Putamen (tissue), 1 donor: ENCODE measurements at regions not wholly inside any gene's neighbourhood (a gene's known extent, or its start where the extent isn't known, plus 50 kb on each side); places are given as distances from the start of the nearest gene placed in this dataset.

Experiments
- DNase-seq: peaks from one replicate; pipeline ENCODE4 v3.0.0-alpha.2; 2016; ENCODE audit warnings: low spot score

DNA sequence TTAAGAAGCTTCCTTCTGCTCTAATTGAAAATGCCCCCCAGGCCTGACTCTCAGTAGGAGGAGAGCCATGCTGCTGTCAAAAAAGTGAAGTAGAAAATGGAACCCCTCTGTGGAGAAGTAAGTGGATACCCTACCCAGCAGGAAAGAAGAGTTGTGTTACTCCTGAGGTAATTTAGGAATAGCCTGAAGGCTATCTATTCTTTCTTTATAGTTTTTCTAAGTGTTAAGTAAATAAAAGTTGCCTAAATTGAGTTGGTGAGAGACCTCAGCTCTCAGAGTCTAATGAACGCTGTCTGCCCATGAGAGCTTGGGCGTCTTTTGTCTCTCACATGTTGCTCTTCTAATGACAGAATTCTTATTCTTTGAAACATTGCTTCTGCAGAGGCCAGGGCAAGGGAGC lies 116.2 kb downstream of the NSUN3 start:
- DNase-seq: no peak

DNA sequence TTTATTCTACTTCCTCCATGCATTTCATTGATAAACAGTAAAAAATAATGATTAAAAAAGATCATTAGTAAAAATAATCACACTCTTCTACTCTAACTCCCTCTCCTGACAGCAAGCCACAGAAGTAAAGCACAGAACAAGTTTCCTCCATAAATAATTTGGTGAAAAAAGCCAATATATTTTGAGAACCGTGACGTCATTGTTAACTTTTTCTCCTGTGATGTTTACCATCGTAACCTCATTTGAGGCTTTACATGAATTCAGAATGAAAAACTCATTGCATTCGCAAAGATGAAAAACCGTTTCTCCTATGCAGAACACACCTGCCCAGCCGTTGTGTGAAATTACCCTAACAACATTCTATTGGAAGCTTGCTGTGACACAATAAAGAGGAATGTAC lies 120.7 kb downstream of the NSUN3 start:
- DNase-seq: no peak

DNA sequence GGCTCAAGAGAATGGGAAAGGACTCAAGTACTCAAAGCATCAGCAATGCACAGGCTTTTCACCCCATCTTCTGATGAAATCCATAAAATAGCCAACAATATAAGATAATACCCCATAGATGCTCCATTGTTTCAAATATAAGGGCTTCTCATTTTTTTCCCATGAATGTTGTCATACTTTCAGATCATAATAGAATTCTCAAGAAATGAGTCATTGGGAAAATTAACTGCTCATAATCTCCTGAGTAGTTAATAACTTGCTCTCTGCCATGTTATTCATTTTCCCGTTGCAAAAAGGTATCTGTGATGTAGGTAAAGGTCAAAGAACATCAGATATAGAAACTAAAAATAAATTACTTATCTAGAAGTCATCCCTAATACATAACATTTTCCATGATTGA lies 121.9 kb downstream of the NSUN3 start:
- DNase-seq: no peak

DNA sequence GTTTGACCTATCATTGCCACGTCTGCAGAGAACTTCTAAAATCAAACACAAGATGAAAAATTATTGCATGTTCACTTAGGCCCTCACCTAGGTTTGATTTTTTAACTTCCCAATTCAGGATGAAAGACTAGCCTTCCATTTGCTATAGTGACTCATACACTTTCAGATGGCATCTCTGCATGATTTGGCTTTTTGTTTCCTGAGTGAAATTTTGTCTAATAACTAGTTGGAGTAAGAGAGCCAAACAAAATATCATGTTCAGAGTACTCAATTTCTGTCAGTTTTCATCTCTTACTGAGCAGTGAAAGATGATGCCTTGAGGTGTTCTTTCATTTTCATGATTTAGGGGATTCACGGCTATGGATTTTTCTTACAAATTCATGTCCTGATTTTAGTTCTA lies 122.9 kb downstream of the NSUN3 start:
- DNase-seq: no peak

DNA sequence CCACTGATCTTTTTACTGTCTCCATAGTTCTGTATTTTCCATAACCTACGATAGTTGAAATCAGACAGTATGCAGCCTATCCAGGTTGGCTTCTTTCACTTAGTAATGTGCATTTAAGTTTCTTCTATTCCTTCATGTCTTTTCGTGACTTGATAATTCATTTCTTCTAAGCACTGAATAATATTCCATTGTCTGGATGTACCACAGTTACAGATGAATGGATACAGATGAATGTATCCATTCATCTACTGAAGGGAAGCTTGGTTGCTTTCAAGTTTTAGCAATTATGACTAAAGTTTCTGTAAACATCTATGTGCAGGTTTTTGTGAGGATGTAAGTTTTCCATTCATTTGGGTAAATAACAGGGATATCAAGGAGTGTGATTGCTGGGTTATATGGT lies 124.8 kb downstream of the NSUN3 start:
- DNase-seq: no peak

DNA sequence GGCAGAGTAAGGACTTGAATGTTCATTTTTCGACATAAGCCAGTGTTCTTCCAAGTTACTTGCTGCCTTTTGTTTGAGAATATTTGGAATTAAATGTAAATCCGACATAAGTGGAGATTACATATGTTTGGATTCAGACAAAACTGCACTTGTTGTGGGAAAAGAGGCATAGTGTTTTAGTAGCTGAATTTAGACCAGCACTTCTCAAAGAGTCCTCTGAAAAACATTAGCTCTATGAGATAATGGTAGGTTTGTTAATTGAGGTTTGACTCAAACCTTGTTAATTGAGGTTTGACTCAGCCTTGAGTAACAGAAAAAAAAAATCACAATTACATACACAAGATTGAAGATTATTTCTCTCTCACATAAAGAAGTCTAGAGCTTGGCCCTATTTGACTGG lies 132.5 kb downstream of the NSUN3 start:
- no peak for DNase-seq

DNA sequence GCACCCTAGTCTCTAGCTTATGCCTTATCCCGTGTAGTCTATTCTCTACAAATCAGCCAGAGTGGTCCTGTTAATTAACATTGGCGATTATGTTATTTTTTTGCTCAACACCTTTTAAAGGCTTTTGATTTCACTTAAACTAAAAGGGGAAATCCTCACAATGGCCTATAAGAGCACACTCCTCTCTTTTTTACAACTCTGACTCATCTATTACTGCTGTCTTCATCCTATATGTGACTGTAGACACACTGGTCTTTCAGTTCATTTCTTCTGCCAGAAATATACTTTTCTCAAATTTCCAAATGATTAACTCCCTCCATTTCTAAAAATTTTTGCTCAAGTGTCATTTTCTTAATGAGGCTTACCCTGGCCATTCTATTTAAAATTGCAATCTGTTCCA lies 143.4 kb downstream of the NSUN3 start:
- no peak for DNase-seq

DNA sequence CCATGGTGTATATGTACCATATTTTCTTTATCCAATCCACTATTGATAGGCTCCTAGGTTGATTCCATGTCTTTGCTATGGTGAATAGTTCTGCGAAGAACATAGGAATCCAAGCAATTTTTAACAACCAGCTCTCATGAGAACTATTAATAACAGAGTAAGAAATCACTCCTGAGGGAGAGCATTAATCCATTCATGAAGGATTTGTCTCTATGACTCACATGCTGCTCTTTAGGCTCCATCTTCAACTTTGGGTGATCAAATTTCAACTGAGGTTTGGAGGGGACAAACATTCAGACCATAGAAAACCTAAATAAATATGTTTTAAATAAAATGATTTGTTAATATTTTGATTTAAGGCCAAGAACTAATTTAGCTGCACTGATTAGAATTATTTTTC lies 147.4 kb downstream of the NSUN3 start:
- DNase-seq: no peak

DNA sequence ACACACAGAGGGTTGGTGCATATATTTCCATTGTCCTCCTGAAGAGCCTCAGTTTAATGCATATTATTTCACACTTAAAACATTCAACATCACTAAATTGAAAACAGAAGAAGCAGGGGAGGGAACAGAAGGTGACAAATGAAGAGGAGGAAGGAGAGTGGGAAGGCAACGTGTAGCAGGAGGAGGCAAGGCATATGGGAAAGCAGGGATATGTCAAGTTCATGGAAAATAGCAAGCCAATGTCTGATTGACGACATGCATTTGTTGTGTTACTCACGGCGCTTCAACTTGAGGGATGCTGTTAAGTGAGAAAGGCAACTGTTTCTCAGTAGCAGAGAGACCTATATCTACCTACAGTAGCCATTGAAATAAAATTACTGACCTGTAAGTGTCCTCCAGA lies 154.5 kb downstream of the NSUN3 start:
- DNase-seq: peak; percentile 24

DNA sequence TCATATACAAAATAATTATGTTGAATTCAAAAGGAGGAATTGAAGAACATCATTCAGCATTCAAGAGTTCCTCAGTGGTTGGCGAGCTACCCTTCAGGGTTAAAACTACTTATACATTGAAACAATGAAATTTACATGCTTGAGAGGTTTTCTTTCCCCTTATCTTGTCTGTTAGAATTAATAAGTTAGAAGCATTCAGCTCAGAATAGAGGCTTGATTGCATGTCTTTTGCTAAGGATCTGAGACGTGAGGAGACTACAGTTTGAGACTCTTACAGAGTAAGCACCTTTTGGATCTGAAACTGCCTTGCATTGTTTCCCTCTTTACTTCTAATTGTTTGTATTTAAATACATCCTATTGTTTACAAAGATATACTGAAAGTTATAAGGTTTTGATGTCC lies 157.6 kb downstream of the NSUN3 start:
- no peak for DNase-seq

DNA sequence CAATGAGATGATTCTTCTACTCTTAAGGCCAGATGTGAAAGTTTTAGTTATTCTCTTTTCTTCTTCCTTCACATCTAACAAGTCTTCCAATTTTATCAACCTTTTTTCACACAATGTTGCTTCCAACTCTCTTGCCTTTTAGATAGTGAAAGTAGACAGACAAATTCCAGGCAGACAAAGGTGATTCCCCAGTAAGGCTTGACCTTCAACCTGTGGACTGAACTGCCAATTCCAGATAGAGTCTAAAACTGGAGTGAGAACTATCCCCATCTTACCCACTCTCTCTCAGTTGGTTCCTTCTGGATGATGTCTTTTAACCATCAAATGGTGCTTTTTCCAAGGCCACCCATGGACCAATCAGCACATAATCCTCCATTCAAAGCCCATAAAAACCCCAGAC lies 159.0 kb downstream of the NSUN3 start:
- no peak for DNase-seq

DNA sequence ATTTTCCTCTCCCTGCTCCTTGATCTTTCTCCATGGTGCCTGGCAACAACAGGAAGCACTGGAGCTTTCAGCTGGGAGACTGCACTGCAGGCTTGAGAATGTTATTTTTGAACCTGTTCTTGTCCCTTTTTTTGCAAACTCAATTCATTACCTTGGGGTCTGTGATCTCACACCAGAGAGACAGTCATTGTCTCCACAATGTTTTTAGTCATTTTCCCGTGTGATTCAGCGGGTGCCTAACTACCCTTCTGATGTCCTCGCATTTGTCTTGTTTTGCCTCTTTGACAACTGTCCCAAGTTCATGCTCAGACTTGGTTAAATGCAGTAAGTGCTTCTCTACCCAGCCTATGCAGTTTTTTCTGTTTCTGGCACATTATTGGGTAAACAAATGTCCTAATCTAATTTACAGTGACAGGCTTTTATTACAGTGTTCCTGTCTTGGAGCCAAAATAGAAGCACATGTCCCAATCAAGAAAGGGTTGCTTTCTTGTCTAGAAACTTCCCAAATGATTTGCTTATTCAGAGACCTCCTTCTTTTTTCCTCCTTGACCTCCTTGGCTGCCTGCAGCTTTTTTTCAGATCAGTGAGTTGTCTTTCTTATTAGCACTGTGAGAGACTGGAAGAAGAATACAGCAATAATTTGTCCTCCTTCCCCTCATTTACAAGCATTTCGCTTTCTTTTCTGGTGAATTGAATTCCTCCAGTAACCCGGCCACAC lies 162.4 kb downstream of the NSUN3 start:
- DNase-seq: peak; percentile 47

DNA sequence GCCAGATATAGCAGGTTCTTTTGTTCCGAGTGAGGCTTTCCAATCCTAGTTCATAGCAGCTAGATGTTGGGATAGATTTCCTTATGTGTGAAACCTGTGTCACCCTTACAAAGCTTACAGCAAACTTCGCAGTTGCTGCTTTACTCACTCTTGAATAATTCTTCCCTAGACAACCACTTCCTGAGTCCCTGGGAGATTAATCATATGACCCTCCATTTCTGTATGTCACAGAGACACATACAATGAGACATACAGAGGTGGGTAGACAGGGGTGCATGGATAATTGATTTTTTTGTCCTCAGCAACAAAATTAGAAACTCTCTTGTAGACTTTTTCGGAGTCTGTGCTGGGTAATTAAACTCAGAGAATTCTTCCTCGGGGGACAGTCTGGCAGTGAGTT lies 163.2 kb downstream of the NSUN3 start:
- no peak for DNase-seq

DNA sequence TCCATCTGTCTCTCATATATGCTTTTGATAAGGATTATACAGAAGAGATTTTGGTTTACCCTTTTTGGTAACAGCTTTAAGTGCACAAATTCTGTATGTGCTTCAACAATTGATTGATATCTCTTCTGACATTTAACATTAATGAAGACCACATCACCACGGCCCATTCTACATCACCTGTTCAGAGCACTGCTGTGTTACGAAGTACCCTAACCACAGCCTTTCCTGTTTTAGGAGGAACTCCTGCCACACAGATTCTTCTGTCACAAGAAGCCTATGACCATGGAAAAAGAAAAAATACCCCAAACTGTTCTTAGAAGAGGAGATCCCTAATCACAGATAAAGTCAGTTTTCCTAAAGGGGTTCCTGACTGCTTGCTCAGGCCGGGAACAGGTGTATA lies 170.1 kb downstream of the NSUN3 start:
- DNase-seq: no peak

DNA sequence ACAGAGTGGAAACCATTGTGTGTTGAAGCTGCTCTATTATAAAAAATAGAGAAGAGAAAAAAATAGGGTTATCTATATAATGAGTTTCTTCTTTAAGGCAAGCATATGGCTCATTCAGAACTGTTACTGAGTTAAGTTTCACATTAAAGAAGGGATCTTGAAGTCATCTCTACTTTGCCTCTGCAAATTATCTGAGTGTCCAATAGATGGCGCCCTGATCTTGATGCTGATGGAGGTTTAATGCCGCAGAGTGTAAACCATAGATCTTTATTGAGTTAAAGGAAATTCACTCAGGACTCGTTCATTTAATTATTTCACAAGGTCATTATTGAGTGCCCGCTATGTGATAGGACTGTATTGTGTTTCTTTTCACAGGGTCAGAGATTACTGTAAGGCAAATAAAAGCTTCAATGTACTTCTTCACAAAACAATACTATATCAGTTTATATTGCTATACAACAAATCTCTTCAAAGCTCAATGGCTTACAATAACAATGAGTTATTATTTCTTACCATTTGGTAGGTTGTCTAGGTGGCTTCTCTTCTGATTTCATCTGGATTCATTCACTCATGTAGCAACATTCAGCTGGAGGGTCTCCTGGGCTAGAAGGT lies 171.4 kb downstream of the NSUN3 start:
- DNase-seq: no peak

DNA sequence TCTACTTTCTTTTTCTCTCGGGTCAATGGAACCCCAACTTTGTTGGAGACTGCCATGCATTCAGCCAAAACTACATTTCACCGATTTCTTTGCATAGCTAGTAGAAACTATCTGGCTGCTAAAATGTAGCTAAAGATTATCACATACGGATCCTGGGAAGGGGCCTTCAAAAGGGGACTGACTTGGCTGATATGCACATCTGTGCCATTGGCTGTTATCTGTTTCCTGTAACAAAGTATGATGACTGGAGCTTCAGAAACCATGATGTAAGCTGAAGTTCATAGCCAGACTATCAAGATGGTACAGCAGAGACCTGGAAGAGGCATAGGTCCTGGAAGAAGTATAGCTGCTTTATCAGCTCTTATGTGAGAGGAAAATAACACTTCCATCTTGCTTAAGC lies 179.1 kb downstream of the NSUN3 start:
- DNase-seq: no peak

DNA sequence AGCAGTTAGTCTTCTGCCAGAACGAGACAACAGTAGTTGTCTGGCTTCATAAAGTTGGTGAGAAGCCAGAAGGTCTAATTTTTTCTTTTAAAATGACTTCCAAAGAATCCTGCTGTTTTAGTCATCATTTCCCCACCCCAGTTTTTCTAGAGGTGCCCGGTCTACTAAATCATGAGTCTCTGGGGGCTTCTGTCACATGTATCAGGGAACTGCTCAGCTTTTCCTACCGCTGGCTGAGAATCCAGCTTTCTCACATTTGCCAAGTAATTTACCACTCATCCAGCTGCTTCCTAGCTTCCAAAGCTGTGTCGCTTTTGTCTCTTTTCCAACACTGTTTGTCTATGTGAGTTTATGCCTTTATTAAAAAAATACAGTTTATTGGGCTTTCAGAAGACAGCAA lies 183.3 kb downstream of the NSUN3 start:
- DNase-seq: no peak

DNA sequence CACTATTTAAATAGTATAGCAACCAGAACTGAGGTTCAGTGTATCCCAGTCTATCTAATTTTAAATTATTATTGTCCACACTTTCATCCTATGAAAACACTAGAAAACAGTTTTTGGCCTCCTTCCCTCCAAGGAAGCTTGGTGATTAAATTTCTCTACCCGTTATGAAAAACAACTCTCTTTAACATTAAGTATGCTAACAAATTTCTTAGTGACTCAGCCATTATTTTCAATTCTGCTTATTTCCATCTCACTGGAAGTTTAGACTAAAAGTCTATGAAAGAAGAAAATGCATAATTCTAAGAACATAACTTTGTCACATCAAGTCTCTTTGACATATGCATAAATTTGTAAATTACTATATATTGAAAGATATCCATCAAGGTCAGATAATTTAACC lies 185.2 kb downstream of the NSUN3 start:
- no peak for DNase-seq

DNA sequence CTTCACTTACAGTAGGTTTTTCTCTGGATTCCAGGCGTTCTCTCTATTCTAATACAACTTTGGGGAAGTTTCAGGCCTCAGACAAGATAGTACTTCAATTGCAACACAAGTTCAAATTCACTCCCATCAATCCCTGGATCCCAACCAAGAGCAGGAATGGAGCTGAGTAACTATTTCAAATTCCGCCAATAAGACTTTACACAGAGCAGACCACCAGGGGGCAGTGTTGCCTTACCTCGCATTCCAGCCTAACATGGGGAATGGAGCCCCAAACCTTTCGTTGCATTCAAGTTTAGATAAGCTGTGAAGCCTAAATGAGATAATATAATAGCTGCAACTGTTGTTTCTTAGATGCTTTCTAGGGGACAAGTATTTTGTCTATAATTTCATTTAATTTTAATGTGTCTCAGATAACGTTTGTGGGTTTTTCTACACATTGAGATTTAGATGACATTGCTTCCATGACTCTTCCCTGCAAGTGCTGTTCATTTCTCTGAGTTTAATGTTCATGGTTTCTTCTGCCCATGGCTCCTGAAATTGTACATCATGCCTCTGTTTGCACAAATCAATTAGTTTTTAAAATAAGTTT lies 186.7 kb downstream of the NSUN3 start:
- DNase-seq: peak; percentile 49

DNA sequence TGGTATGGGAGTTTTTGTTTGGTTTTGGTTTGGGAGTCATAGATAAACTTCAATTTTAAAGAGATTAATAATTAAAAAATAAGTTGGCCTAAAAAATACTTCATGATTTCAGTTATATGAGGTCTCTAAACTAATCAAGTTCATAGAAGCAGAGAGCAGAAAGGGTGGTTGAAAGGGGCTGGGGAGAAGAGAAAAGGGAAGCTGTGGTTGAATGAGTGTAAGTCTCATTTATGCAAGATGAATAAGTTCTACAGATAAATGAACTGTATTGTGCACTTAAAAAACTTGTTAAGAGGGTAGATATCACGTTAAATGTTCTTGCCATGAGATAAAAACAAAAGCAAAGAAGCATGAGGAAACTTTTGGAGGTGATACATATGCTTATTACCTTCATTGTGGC lies 188.7 kb downstream of the NSUN3 start:
- no peak for DNase-seq

DNA sequence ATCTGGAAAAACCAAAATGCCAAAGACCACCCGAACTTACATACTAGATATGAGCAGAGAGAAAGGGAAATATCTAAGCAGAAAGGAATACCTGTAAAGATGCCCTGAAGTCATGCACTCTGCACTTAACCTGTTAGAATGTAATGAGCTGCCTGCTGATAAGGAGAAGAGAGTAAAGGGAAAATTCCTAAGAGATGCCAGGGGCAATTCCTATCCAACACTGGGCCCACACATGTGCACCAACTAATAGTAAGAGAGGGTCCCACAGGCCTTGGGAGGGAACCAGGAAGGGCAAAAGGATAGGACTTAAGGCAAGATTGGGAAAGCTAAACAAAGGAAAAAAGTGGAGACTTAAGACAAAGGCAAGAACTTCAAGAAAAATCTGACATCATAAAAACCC lies 189.5 kb downstream of the NSUN3 start:
- DNase-seq: no peak

DNA sequence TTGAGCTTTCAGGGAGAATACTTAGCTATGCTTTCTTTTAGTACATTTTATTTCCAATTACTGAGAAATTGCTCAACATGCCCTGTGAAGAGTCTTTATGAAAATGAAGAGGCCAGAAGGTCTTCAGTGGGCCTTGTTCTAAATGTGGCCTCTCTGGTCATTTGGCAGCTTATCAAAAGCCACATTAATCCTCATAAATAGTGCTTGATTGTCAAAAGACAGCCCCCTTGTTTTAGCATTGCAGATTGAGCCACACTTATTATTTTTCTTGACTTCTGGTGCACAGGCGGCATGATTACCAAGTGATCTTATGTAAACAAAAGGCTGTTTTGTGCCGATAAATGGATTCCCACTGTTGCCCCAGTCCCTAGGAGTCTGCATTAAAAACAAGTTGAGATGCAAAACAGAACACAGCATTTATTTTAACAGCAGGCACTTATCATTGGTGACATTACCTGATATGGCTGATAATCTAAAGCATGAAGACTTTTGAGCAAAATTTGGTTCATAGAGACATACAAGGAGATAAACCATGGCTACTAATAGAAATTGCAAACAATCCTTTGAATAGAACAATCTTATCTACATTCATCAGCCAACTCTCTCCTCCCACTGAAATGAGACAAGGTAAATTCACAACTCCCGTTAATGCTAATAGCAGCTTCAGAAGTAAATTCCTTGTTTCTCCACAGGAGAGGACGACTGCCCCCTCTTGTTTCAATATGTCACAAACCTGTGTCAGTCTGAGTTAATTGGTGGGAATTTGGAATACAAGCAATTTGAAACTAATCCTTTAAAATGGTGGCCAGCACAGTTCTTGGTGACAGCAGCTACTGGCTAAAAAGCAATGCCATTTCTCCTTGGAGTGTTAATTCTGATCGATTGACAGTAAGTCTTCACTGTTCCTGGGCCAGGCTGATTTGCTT lies 194.3 kb downstream of the NSUN3 start:
- no peak for DNase-seq

DNA sequence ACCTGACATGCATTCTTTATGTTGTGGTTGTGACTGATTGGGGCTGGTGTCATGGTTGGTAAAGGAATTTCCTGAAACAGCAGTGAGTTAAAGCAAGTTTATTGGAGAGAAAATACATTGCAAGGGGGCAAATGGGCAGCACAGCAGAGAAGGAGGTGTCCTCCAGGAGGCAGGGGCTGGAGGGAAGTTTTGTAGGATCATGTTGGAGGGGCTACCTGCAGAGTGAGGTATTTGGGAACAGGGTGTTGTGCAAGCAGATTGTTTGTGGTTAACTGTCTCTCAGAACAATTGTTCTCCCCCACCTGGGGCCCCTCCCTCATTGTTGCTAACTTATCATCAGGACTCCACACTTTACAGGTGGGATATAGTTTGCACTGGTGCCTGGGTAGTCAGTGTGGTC lies 196.0 kb downstream of the NSUN3 start:
- no peak for DNase-seq
